Left cardiac atrium (tissue), 4 donors: ENCODE measurements at regions not wholly inside any gene's neighbourhood (a gene's known extent, or its start where the extent isn't known, plus 50 kb on each side); places are given as distances from the start of the nearest gene placed in this dataset.
"Not testable (repeated sequence)": the region's sequence is repeated elsewhere in the genome, so short reads cannot be mapped to it uniquely, and the experiment has no call there.

Experiments used
- ATAC-seq, 2 donors: fragments of 200-7000 bp; cut with Tn5 transposase; one replicate each; pipeline ENCODE4 v1.9.1; 2020; ENCODE audit warnings: mild to moderate bottlenecking in 2 of 2, moderate library complexity in 2 of 2
- DNase-seq: peaks from one replicate; pipeline ENCODE4 v3.0.0-alpha.2; 2020
- intact Hi-C, 2 donors: fragments of 100-400 bp; cut with DNase I; formaldehyde crosslinking; loops; one replicate each; pipeline versions ENCODE4 v1.14.1 to v1.15.1; 2022 to 2023
- donor health status: DM: no; HTN: yes; CAD: no.
- donor health status: DM: no; HTN: yes; CAD: no; lungs with severe emphysema.
- donor health status: DM: yes; HTN: yes; CAD: no.
- donor health status: Dilated cardiomyopathy.

GRCh38 chr6:84920021-84920420 lies 155.6 kb upstream of the TBX18 start:
- ATAC-seq (no peak), DNase-seq (no peak)
- intact Hi-C loops, result no loop called here

- no peak for ATAC-seq
- DNase-seq, result no peak
- intact Hi-C loops, result no loop called here
Observed at GRCh38 chr6:84916704-84917103, 152.3 kb upstream of the TBX18 start.

- peak in 1 of 2 donors; percentile 53 for ATAC-seq
- no peak for DNase-seq
- intact Hi-C loops, result no loop called here
Observed at GRCh38 chr6:84912472-84913322, 148.3 kb upstream of the TBX18 start.

GRCh38 chr6:84910906-84911607 lies 146.7 kb upstream of the TBX18 start:
- intact Hi-C loops, result no loop called here
- DNase-seq (no peak), ATAC-seq (no peak)

- no peak for ATAC-seq
- intact Hi-C loops, result no loop called here
- DNase-seq, result no peak
Observed at GRCh38 chr6:84908304-84908904, 144.0 kb upstream of the TBX18 start.

GRCh38 chr6:84906514-84906913 lies 142.1 kb upstream of the TBX18 start:
- intact Hi-C loops, result no loop called here
- ATAC-seq (no peak), DNase-seq (no peak)

- DNase-seq (no peak), ATAC-seq (no peak)
- intact Hi-C loops, result no loop called here
Observed at GRCh38 chr6:84905823-84906222, 141.4 kb upstream of the TBX18 start.

GRCh38 chr6:84902354-84902928 lies 138.0 kb upstream of the TBX18 start:
- intact Hi-C loops, result no loop called here
- DNase-seq (no peak), ATAC-seq (no peak)

- intact Hi-C loops, result no loop called here
- DNase-seq, result no peak
- ATAC-seq, result no peak
Observed at GRCh38 chr6:84897988-84898594, 133.7 kb upstream of the TBX18 start.

GRCh38 chr6:84897011-84897410 lies 132.6 kb upstream of the TBX18 start:
- intact Hi-C loops, result no loop called here
- ATAC-seq, result no peak
- no peak for DNase-seq

GRCh38 chr6:84892671-84893070 lies 128.3 kb upstream of the TBX18 start:
- intact Hi-C loops, result no loop called here
- DNase-seq, result no peak
- no peak for ATAC-seq

- ATAC-seq, result no peak
- intact Hi-C loops, result no loop called here
Observed at GRCh38 chr6:84882768-84883766, 118.7 kb upstream of the TBX18 start.

GRCh38 chr6:84879385-84879784 lies 115.0 kb upstream of the TBX18 start:
- intact Hi-C loops, result not testable (repeated sequence)

More at GRCh38 chr6:84882768-84883766, 118.7 kb upstream of the TBX18 start:
- no peak for DNase-seq

GRCh38 chr6:84877515-84878210 lies 113.3 kb upstream of the TBX18 start:
- ATAC-seq (no peak), DNase-seq (no peak)
- intact Hi-C loops, result no loop called here

More at GRCh38 chr6:84879385-84879784, 115.0 kb upstream of the TBX18 start:
- not testable (repeated sequence) for ATAC-seq, DNase-seq

GRCh38 chr6:84876723-84877514 lies 112.5 kb upstream of the TBX18 start:
- intact Hi-C loops, result no loop called here
- no peak for ATAC-seq
- DNase-seq, result no peak

GRCh38 chr6:84872996-84873723 lies 108.8 kb upstream of the TBX18 start:
- DNase-seq (no peak), ATAC-seq (no peak)
- intact Hi-C loops, result no loop called here
